A549 (cell line): ENCODE measurements at regions not wholly inside any gene's neighbourhood (a gene's known extent, or its start where the extent isn't known, plus 50 kb on each side); places are given as distances from the start of the nearest gene placed in this dataset.

Experiments used
- ATAC-seq, 2 experiments: fragments of 200-7000 bp in 1 of 2; fragments of >200 bp in 1 of 2; cut with Nextera tagmentation in 1 of 2; cut with Tn5 transposase in 1 of 2; 3 replicates each; pipeline versions ENCODE4 v1.8.0 to v1.9.1; 2018 to 2020; ENCODE audit warnings: mild to moderate bottlenecking in 1 of 2, moderate library complexity in 1 of 2
- CTCF ChIA-PET: fragments of 300-600 bp; sonication (Branson Sonifier 250); formaldehyde crosslinking; extraction: SDS; loops from one replicate; lab custom pipeline; 2021; ENCODE audit warnings: antibody characterized with exemption, inconsistent platforms; lab: Yijun Ruan, JAX
- POLR2A ChIA-PET: fragments of 350-600 bp; formaldehyde crosslinking; extraction: SDS; loops from one replicate; lab custom pipeline; 2021; ENCODE audit warnings: antibody characterized with exemption, inconsistent platforms; lab: Yijun Ruan, JAX
- DNase-seq, 2 experiments: peaks; one replicate each; pipeline versions ENCODE4 v3.0.0 to v3.0.0-alpha.2; 2011 to 2016; ENCODE audit warnings: low read depth in 1 of 2, low spot score in 1 of 2
- FAIRE-seq: peaks from 2 replicates; lab custom pipeline; 2011; peaks lifted over from hg19 to GRCh38; lab: Jason Lieb, UNC
- H3K27ac ChIP-seq, 2 experiments: fragments of >200 bp; sonication (Bioruptor Twin); formaldehyde crosslinking; 3 replicates each; pipeline ENCODE4 v1.5.1; 2016 to 2017
- H3K4me1 ChIP-seq: fragments of >200 bp; sonication (Bioruptor Twin); formaldehyde crosslinking; 3 replicates; pipeline ENCODE4 v1.6.1; 2016
- H3K4me2 ChIP-seq: fragments of >200 bp; sonication (Bioruptor Twin); formaldehyde crosslinking; 3 replicates; pipeline ENCODE4 v1.6.1; 2016
- H3K4me3 ChIP-seq: fragments of >200 bp; sonication (Bioruptor Twin); formaldehyde crosslinking; 3 replicates; pipeline ENCODE4 v1.5.1; 2016
- H3K9me3 ChIP-seq: fragments of >200 bp; sonication (Bioruptor Twin); formaldehyde crosslinking; 3 replicates; pipeline ENCODE4 v1.6.1; 2016
- CEBPB ChIP-seq, 2 experiments: fragments of >200 bp in 1 of 2; sonication (Bioruptor Twin) in 1 of 2; formaldehyde crosslinking in 1 of 2; IDR thresholded peaks; 2 replicates each; pipeline ENCODE4 v1.6.1; 2012 to 2016
- CHD2 ChIP-seq: fragments of 150-350 bp; IDR thresholded peaks from 2 replicates; pipeline ENCODE4 v1.6.1; 2014; ENCODE audit warnings: low read length; ENCODE audit not compliant: partially characterized antibody
- CHD4 ChIP-seq: fragments of 200-600 bp; sonication (generic); IDR thresholded peaks from 2 replicates; pipeline ENCODE4 v1.6.1; 2016; ENCODE audit warnings: antibody characterized with exemption, mild to moderate bottlenecking, borderline replicate concordance
- EHF ChIP-seq: fragments of 250-450 bp; sonication (Bioruptor Pico); IDR thresholded peaks from 2 replicates; pipeline ENCODE4 v1.5.0; 2020; ENCODE audit warnings: mild to moderate bottlenecking
- EP300 ChIP-seq, 2 experiments: fragments of >200 bp; sonication (Bioruptor Twin); formaldehyde crosslinking; IDR thresholded peaks; 2 replicates in 1 of 2; 3 replicates in 1 of 2; pipeline ENCODE4 v1.6.1; 2016 to 2017
- FOSB ChIP-seq: fragments of 250-450 bp; sonication (Bioruptor Pico); IDR thresholded peaks from 2 replicates; pipeline ENCODE4 v1.5.0; 2020; ENCODE audit warnings: mild to moderate bottlenecking, moderate library complexity
- HDAC2 ChIP-seq: fragments of 200-600 bp; sonication (generic); IDR thresholded peaks from 2 replicates; pipeline ENCODE4 v1.6.1; 2016
- HOXB13 ChIP-seq: fragments of 250-450 bp; sonication (Bioruptor Pico); IDR thresholded peaks from 2 replicates; pipeline ENCODE4 v1.5.0; 2020; ENCODE audit warnings: low read depth, mild to moderate bottlenecking, moderate library complexity
- HOXB5 ChIP-seq: fragments of 250-450 bp; sonication (Bioruptor Pico); IDR thresholded peaks from 2 replicates; pipeline ENCODE4 v1.5.0; 2020; ENCODE audit warnings: mild to moderate bottlenecking, moderate library complexity
- MAFK ChIP-seq: fragments of 450-650 bp; IDR thresholded peaks from 2 replicates; pipeline ENCODE4 v1.6.1; 2014; ENCODE audit not compliant: partially characterized antibody
- MAZ ChIP-seq: fragments of 150-350 bp; IDR thresholded peaks from 2 replicates; pipeline ENCODE4 v1.6.1; 2014; ENCODE audit warnings: antibody characterized with exemption, low read depth, low read length, borderline replicate concordance
- MYC ChIP-seq: IDR thresholded peaks from 2 replicates; pipeline ENCODE4 v1.6.1; 2012; ENCODE audit warnings: mild to moderate bottlenecking, inconsistent platforms, low read length, improper control_type of control experiment, borderline replicate concordance
- NFE2L2 ChIP-seq: fragments of 150-350 bp; conservative IDR thresholded peaks from 2 replicates; pipeline ENCODE4 v1.6.1; 2014; ENCODE audit warnings: low read length
- NPAS2 ChIP-seq: fragments of 250-450 bp; sonication (Bioruptor Pico); IDR thresholded peaks from 2 replicates; pipeline ENCODE4 v1.8.0; 2022; ENCODE audit warnings: mild to moderate bottlenecking, moderate library complexity, borderline replicate concordance
- NR3C1 ChIP-seq: fragments of >200 bp; sonication (Bioruptor Twin); formaldehyde crosslinking; IDR thresholded peaks from 3 replicates; pipeline ENCODE4 v1.6.1; 2017
- PHF8 ChIP-seq: fragments of 200-600 bp; sonication (generic); IDR thresholded peaks from 2 replicates; pipeline ENCODE4 v1.6.1; 2016; ENCODE audit warnings: low read depth, mild to moderate bottlenecking, antibody characterized with exemption, moderate library complexity, borderline replicate concordance
- POLR2AphosphoS2 ChIP-seq: conservative IDR thresholded peaks from 2 replicates; pipeline ENCODE4 v1.6.1; 2012; ENCODE audit warnings: low read length, improper control_type of control experiment, inconsistent platforms
- RAD21 ChIP-seq, 2 experiments: fragments of >200 bp in 1 of 2; sonication (Bioruptor Twin) in 1 of 2; formaldehyde crosslinking in 1 of 2; IDR thresholded peaks in 1 of 2; conservative IDR thresholded peaks in 1 of 2; 2 replicates in 1 of 2; 3 replicates in 1 of 2; pipeline ENCODE4 v1.6.1; 2012 to 2018; ENCODE audit warnings: inconsistent platforms in 1 of 2
- RARB ChIP-seq: fragments of 250-450 bp; sonication (Bioruptor Pico); IDR thresholded peaks from 2 replicates; pipeline ENCODE4 v1.8.0; 2021; ENCODE audit warnings: mild to moderate bottlenecking, moderate library complexity
- TFCP2L1 ChIP-seq: fragments of 250-450 bp; sonication (Bioruptor Pico); IDR thresholded peaks from 2 replicates; pipeline ENCODE4 v1.5.0; 2021; ENCODE audit warnings: mild to moderate bottlenecking
- TP53 ChIP-seq: fragments of 250-450 bp; sonication (Bioruptor Pico); IDR thresholded peaks from 2 replicates; pipeline ENCODE4 v1.5.0; 2021; ENCODE audit warnings: mild to moderate bottlenecking, moderate library complexity
- ZC3H11A ChIP-seq: fragments of 450-650 bp; IDR thresholded peaks from 2 replicates; pipeline ENCODE4 v1.6.1; 2014; ENCODE audit warnings: antibody characterized with exemption, mild to moderate bottlenecking
- ZFP36 ChIP-seq: fragments of 450-650 bp; IDR thresholded peaks from 2 replicates; pipeline ENCODE4 v1.6.1; 2014; ENCODE audit warnings: borderline replicate concordance; ENCODE audit not compliant: partially characterized antibody
- ZNF302 ChIP-seq: fragments of 250-450 bp; sonication (Bioruptor Pico); IDR thresholded peaks from 2 replicates; pipeline ENCODE4 v1.9.0; 2021; ENCODE audit warnings: inconsistent platforms, mild to moderate bottlenecking, moderate library complexity
- ZSCAN20 ChIP-seq: fragments of 250-450 bp; sonication (Bioruptor Pico); IDR thresholded peaks from 2 replicates; pipeline ENCODE4 v1.8.0; 2022; ENCODE audit warnings: mild to moderate bottlenecking, moderate library complexity
- WGBS: methylation state at CpG from one replicate; pipeline ENCODE4 v1.1.6; 2017; ENCODE audit errors: missing lambda C conversion rate; 5-methylcytosine and 5-hydroxymethylcytosine counted together
- TF ChIP-seq, protein P1 (sequence below): fragments of >200 bp; sonication (Bioruptor Twin); formaldehyde crosslinking; IDR thresholded peaks from 2 replicates; pipeline ENCODE4 v1.6.1; 2016
- TF ChIP-seq, protein P2 (sequence below): IDR thresholded peaks from 2 replicates; pipeline ENCODE4 v1.6.1; 2012; ENCODE audit warnings: low read depth, borderline replicate concordance
- TF ChIP-seq, protein P3 (sequence below): fragments of 150-350 bp; IDR thresholded peaks from 2 replicates; pipeline ENCODE4 v1.6.1; 2014; ENCODE audit warnings: low read depth, mild to moderate bottlenecking, low read length
- TF ChIP-seq, protein P4 (sequence below): fragments of 250-450 bp; sonication (Bioruptor Pico); IDR thresholded peaks from 2 replicates; pipeline ENCODE4 v1.5.0; 2020; ENCODE audit warnings: low read depth, mild to moderate bottlenecking, moderate library complexity
- TF ChIP-seq, protein P5 (sequence below): fragments of 200-600 bp; sonication (generic); IDR thresholded peaks from 2 replicates; pipeline ENCODE4 v1.6.1; 2016; ENCODE audit warnings: antibody characterized with exemption, mild to moderate bottlenecking, moderate library complexity

DNA sequence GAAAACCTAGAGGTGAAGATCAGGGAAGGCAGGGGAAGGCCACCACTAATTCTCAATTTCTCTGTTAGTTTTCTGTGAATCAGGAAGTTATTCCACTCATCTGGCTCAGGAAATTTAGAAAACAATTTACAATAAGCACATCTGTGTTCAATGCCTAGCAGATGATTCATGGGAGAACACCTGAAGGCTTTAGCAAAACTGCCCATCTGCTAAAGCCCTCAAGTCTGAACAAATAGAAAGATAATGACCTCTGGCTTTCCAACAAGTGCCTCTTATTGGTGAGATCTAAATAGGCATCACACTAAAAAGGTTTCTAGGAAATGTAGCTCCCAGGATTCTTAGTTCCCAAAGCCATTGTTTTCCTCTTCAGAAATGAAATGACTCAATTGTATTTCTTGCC lies 122.1 kb upstream of the GNPDA2 start:
- no peaks in the 10 kb centered on the region for H3K9me3 ChIP-seq
- TF ChIP-seq EHF (CRISPR knock-in tag) (no peak), RAD21 (conservative IDR thresholded peaks at IDR 0.05 in 1 of 2, IDR thresholded peaks at IDR 0.05 in 1 of 2) (no peak), MAFK (no peak), NFE2L2 (no peak), TP53 (CRISPR knock-in tag) (no peak), CHD2 (no peak), ZSCAN20 (no peak), CHD4 (no peak), FOSB (CRISPR knock-in tag) (no peak), POLR2AphosphoS2 (no peak), CEBPB (IDR thresholded peaks at IDR 0.05) (no peak), MAZ (no peak), NR3C1 (no peak), ZC3H11A (no peak), PHF8 (no peak), ZFP36 (no peak), HOXB5 (CRISPR knock-in tag) (no peak)
- TF ChIP-seq, protein P1, sequence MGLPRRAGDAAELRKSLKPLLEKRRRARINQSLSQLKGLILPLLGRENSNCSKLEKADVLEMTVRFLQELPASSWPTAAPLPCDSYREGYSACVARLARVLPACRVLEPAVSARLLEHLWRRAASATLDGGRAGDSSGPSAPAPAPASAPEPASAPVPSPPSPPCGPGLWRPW: no peak
- TF ChIP-seq, protein P2, sequence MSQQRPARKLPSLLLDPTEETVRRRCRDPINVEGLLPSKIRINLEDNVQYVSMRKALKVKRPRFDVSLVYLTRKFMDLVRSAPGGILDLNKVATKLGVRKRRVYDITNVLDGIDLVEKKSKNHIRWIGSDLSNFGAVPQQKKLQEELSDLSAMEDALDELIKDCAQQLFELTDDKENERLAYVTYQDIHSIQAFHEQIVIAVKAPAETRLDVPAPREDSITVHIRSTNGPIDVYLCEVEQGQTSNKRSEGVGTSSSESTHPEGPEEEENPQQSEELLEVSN: no peak
- TF ChIP-seq, protein P3, sequence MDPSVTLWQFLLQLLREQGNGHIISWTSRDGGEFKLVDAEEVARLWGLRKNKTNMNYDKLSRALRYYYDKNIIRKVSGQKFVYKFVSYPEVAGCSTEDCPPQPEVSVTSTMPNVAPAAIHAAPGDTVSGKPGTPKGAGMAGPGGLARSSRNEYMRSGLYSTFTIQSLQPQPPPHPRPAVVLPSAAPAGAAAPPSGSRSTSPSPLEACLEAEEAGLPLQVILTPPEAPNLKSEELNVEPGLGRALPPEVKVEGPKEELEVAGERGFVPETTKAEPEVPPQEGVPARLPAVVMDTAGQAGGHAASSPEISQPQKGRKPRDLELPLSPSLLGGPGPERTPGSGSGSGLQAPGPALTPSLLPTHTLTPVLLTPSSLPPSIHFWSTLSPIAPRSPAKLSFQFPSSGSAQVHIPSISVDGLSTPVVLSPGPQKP: no peak
- TF ChIP-seq, all 56 proteins: peak for 0
- Histone ChIP-seq H3K4me3 (no peak overlapping the region), H3K4me2 (no peak overlapping the region), H3K27ac (no peak overlapping the region), H3K4me1 (no peaks in the 10 kb centered on the region)
- CTCF ChIA-PET: no interaction called here
- POLR2A ChIA-PET: no interaction called here
- no peak for FAIRE-seq
- no peak for ATAC-seq
- DNase-seq: no peak

DNA sequence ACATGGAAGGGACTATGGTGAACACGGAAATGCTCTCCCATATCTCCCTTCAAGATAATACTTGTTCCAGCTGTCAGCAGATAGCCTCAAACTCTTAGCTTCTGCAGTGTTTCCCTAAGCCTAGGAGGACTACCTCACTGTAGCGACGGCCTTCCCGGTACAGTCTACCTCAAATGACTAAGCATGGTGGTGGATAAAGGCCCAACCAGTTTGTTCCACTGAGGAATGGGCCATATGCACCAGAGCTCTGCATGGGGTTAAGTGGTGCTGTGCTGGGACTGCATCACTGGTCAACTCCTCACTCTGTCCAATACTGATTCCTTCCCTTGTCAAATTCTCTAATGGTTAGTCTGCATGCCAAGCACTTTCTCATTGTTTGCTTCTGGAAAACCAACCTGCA lies 119.6 kb upstream of the GNPDA2 start:
- H3K9me3 ChIP-seq: no peaks in the 10 kb centered on the region
- H3K4me3 ChIP-seq: no peak overlapping the region
- no peak for FAIRE-seq
- no peak for ATAC-seq
- no peak overlapping the region for H3K27ac ChIP-seq
- TF ChIP-seq PHF8: no peak
- TF ChIP-seq, protein P4, sequence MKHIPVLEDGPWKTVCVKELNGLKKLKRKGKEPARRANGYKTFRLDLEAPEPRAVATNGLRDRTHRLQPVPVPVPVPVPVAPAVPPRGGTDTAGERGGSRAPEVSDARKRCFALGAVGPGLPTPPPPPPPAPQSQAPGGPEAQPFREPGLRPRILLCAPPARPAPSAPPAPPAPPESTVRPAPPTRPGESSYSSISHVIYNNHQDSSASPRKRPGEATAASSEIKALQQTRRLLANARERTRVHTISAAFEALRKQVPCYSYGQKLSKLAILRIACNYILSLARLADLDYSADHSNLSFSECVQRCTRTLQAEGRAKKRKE: no peak
- no peak for TF ChIP-seq HOXB13
- no peak for TF ChIP-seq RAD21 (conservative IDR thresholded peaks at IDR 0.05 in 1 of 2, IDR thresholded peaks at IDR 0.05 in 1 of 2)
- no peak for TF ChIP-seq RARB (CRISPR knock-in tag)
- TF ChIP-seq MYC: no peak
- TF ChIP-seq NPAS2 (CRISPR knock-in tag): no peak
- no peak for TF ChIP-seq NR3C1
- no peak for TF ChIP-seq HDAC2
- TF ChIP-seq EP300 (IDR thresholded peaks at IDR 0.05): no peak
- no peak for TF ChIP-seq TFCP2L1
- TF ChIP-seq ZSCAN20: no peak
- TF ChIP-seq, protein P5, sequence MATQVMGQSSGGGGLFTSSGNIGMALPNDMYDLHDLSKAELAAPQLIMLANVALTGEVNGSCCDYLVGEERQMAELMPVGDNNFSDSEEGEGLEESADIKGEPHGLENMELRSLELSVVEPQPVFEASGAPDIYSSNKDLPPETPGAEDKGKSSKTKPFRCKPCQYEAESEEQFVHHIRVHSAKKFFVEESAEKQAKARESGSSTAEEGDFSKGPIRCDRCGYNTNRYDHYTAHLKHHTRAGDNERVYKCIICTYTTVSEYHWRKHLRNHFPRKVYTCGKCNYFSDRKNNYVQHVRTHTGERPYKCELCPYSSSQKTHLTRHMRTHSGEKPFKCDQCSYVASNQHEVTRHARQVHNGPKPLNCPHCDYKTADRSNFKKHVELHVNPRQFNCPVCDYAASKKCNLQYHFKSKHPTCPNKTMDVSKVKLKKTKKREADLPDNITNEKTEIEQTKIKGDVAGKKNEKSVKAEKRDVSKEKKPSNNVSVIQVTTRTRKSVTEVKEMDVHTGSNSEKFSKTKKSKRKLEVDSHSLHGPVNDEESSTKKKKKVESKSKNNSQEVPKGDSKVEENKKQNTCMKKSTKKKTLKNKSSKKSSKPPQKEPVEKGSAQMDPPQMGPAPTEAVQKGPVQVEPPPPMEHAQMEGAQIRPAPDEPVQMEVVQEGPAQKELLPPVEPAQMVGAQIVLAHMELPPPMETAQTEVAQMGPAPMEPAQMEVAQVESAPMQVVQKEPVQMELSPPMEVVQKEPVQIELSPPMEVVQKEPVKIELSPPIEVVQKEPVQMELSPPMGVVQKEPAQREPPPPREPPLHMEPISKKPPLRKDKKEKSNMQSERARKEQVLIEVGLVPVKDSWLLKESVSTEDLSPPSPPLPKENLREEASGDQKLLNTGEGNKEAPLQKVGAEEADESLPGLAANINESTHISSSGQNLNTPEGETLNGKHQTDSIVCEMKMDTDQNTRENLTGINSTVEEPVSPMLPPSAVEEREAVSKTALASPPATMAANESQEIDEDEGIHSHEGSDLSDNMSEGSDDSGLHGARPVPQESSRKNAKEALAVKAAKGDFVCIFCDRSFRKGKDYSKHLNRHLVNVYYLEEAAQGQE: no peak
- no peak for TF ChIP-seq ZFP36
- no peak for TF ChIP-seq CHD2
- no peak for TF ChIP-seq ZNF302 (CRISPR knock-in tag)
- no peak for TF ChIP-seq TP53 (CRISPR knock-in tag)
- TF ChIP-seq POLR2AphosphoS2: no peak
- TF ChIP-seq, all 56 proteins: peak for 0
- DNase-seq: no peak
- POLR2A ChIA-PET: no interaction called here
- no peak overlapping the region for H3K4me2 ChIP-seq
- CTCF ChIA-PET: no interaction called here
- 0% methylated on average over 3 of the region's 4 CpGs for WGBS
- no peaks in the 10 kb centered on the region for H3K4me1 ChIP-seq
